Ascending aorta (tissue), 2 donors: ENCODE measurements at regions not wholly inside any gene's neighbourhood (a gene's known extent, or its start where the extent isn't known, plus 50 kb on each side); places are given as distances from the start of the nearest gene placed in this dataset.

Experiments
- DNase-seq, 2 donors: peaks; one replicate each; pipeline ENCODE4 v3.0.0-alpha.2; 2019; ENCODE audit warnings: low spot score in 2 of 2
- H3K27ac ChIP-seq, 2 donors: fragments of 200-600 bp; sonication (generic); one replicate each; pipeline ENCODE4 v1.5.1; 2016 to 2017; ENCODE audit warnings: mild to moderate bottlenecking in 1 of 2
- H3K27me3 ChIP-seq: fragments of 200-600 bp; sonication (generic); one replicate; pipeline ENCODE4 v1.5.1; 2017
- H3K36me3 ChIP-seq, 2 donors: fragments of 200-600 bp; sonication (generic); one replicate each; pipeline ENCODE4 v1.5.1; 2016
- H3K4me1 ChIP-seq, 2 donors: fragments of 200-600 bp; sonication (generic); one replicate each; pipeline ENCODE4 v1.5.1; 2016 to 2017; ENCODE audit warnings: mild to moderate bottlenecking in 1 of 2
- H3K4me3 ChIP-seq, 2 donors: fragments of 200-600 bp; sonication (generic); one replicate each; pipeline ENCODE4 v1.5.1; 2016 to 2017; ENCODE audit warnings: mild to moderate bottlenecking in 1 of 2
- H3K9me3 ChIP-seq, 2 donors: fragments of 200-600 bp; sonication (generic); one replicate each; pipeline ENCODE4 v1.5.1; 2016
- intact Hi-C: fragments of 100-400 bp; cut with DNase I; formaldehyde crosslinking; loops from one replicate; pipeline ENCODE4 v1.15.1; 2023
- TF ChIP-seq, protein P1 (sequence below), 3 experiments: fragments of 200-600 bp in 2 of 3; fragments of 450-650 bp in 1 of 3; sonication (generic) in 2 of 3; IDR thresholded peaks; one replicate each; pipeline ENCODE4 v1.5.1; 2016 to 2019; ENCODE audit warnings: antibody characterized with exemption in 3 of 3, mild to moderate bottlenecking in 1 of 3, moderate library complexity in 1 of 3

DNA sequence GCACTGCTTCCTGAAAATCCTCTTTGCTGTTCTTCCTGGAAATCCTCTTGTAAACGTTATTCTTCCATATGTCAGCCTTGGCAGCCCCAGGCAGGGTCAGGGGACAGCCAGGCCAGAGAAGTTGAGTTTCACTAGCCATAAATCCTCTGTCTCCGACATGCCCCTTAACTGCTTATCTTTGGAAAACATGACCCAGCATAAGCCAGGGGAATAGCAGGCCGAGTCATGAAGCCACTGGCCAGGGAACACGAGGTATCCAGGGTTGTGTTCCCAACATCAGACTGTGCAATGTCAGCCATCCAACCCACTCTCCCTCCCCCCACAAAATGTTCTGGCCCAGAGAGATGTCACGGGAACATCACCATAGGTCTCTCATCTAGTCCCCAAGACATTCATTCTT is 453.9 kb downstream of the MED13L start:
- Histone ChIP-seq H3K9me3 (no peaks in the 10 kb centered on the region), H3K4me3 (no peak overlapping the region), H3K27me3 (no peaks in the 10 kb centered on the region), H3K4me1 (no peaks in the 10 kb centered on the region), H3K27ac (no peak overlapping the region), H3K36me3 (no peaks in the 10 kb centered on the region)
- DNase-seq = no peak
- intact Hi-C loops = no loop called here
- TF ChIP-seq, protein P1, sequence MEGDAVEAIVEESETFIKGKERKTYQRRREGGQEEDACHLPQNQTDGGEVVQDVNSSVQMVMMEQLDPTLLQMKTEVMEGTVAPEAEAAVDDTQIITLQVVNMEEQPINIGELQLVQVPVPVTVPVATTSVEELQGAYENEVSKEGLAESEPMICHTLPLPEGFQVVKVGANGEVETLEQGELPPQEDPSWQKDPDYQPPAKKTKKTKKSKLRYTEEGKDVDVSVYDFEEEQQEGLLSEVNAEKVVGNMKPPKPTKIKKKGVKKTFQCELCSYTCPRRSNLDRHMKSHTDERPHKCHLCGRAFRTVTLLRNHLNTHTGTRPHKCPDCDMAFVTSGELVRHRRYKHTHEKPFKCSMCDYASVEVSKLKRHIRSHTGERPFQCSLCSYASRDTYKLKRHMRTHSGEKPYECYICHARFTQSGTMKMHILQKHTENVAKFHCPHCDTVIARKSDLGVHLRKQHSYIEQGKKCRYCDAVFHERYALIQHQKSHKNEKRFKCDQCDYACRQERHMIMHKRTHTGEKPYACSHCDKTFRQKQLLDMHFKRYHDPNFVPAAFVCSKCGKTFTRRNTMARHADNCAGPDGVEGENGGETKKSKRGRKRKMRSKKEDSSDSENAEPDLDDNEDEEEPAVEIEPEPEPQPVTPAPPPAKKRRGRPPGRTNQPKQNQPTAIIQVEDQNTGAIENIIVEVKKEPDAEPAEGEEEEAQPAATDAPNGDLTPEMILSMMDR (IDR thresholded peaks at IDR 0.05) = no peak

DNA sequence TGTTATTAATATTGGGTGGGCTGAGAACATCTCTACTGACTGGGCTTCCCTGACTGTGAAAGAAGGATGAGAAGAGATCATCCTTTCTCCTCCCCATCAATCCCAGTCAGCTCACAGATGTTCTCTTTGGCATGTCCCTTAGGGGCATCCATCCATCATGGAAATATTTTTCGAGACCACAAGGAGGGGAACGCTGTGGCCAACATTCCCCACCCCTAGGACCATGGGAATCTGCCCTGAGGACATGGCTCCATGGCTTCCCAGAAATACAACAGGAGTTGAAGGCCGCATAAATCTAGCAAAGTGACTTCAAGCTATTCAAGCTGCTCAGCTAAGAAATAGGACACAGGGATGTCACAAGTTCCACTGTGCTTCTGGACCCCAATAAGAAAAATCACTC is 456.8 kb downstream of the MED13L start:
- Histone ChIP-seq H3K4me1 (no peaks in the 10 kb centered on the region), H3K4me3 (no peak overlapping the region), H3K36me3 (no peaks in the 10 kb centered on the region), H3K9me3 (no peaks in the 10 kb centered on the region), H3K27me3 (no peaks in the 10 kb centered on the region), H3K27ac (no peak overlapping the region)
- TF ChIP-seq, protein P1 (IDR thresholded peaks at IDR 0.05) = no peak
- intact Hi-C loops = no loop called here
- no peak for DNase-seq

DNA sequence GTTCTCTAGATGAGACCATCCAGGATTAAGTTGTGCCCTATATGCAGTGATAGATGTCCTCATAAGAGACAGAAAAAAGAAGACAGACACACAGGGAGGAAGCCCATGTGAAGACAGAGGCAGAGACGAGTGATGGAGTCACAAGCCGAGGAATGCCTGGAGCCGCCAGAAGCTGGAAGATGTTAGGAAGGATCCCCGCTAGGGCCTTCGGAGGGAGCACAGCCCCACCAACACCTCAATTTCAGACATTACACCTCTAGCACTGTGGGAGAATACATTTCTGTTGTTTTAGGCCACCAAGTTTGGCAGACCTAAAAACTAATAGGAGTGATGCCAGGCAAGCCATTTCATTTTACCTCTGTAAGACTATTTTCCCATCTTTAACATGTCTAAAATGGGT is 458.5 kb downstream of the MED13L start:
- H3K9me3 ChIP-seq = no peaks in the 10 kb centered on the region
- H3K4me1 ChIP-seq = no peaks in the 10 kb centered on the region
- TF ChIP-seq, protein P1 (IDR thresholded peaks at IDR 0.05) = no peak
- H3K36me3 ChIP-seq = no peaks in the 10 kb centered on the region
- no peak for DNase-seq
- H3K27me3 ChIP-seq = no peaks in the 10 kb centered on the region
- no peak overlapping the region for H3K27ac ChIP-seq
- intact Hi-C loops = no loop called here
- no peak overlapping the region for H3K4me3 ChIP-seq

DNA sequence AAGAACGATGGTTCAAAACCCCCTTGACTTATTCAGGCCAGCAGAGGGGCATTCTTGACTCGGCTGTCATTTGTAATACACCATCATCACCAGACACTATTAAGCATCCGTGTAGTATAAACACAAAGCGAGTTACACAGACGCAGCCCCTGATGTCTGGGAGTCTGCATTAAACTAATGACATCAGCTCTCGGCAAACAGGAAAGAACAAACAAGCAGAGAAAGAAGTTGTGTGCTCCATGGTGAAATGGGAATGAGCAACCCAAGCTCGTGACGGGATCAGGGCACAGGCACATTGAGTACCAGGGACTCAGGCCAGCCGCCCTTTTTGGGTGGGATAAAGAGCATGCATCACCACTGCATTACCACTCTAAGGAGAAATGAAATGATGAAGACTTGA is 460.1 kb downstream of the MED13L start:
- H3K36me3 ChIP-seq = no peaks in the 10 kb centered on the region
- H3K9me3 ChIP-seq = no peaks in the 10 kb centered on the region
- intact Hi-C loops = no loop called here
- H3K27ac ChIP-seq = no peak overlapping the region
- H3K4me1 ChIP-seq = no peaks in the 10 kb centered on the region
- H3K4me3 ChIP-seq = no peak overlapping the region
- TF ChIP-seq, protein P1 (IDR thresholded peaks at IDR 0.05) = no peak
- no peaks in the 10 kb centered on the region for H3K27me3 ChIP-seq
- no peak for DNase-seq

DNA sequence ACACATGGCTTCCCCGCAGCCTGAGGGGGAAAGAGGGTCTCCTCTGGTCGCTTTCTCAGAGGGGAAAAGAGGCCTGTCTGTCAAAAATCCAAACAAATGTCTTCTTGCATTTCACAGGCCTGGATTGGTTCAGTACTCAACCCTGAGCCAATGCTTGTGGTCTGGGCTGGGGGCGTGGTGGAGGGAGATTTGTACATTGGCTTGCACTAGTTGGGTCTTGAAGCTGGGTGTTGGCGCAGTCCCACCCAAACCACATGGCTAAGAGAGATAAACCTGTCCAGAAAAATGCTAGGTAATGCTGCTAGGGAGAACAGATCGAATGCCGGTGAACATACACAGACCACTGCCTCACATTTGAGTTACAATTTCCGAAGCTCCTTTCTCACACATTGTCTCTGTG is 461.6 kb downstream of the MED13L start:
- no peaks in the 10 kb centered on the region for H3K9me3 ChIP-seq
- no peak overlapping the region for H3K4me3 ChIP-seq
- intact Hi-C loops = no loop called here
- H3K36me3 ChIP-seq = no peaks in the 10 kb centered on the region
- H3K27me3 ChIP-seq = no peaks in the 10 kb centered on the region
- no peaks in the 10 kb centered on the region for H3K4me1 ChIP-seq
- TF ChIP-seq, protein P1 (IDR thresholded peaks at IDR 0.05) = no peak
- no peak overlapping the region for H3K27ac ChIP-seq
- no peak for DNase-seq

DNA sequence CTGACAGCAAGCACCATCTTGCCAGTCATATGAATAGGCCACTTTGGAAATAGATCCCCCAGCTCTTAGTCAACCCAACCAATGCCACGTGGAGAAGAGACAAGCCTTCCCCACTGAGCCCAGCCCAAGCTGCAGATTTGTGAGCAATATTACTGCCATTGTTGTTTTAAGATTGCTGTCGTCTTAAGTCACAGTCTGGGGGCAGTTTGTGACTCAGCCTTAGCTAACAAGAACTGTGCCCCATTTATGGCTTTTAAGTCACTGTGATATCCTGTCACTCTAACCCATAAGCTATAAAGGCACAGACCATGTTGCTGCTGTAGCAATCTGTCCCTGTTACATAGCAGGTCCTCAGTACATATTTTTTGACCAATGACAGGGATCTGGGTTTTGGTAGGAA is 464.2 kb downstream of the MED13L start:
- H3K4me1 ChIP-seq = no peaks in the 10 kb centered on the region
- TF ChIP-seq, protein P1 (IDR thresholded peaks at IDR 0.05) = no peak
- intact Hi-C loops = no loop called here
- H3K36me3 ChIP-seq = no peaks in the 10 kb centered on the region
- no peak overlapping the region for H3K4me3 ChIP-seq
- no peaks in the 10 kb centered on the region for H3K9me3 ChIP-seq
- H3K27me3 ChIP-seq = no peaks in the 10 kb centered on the region
- no peak for DNase-seq
- no peak overlapping the region for H3K27ac ChIP-seq
